PC-9 (cell line): ENCODE measurements at regions not wholly inside any gene's neighbourhood (a gene's known extent, or its start where the extent isn't known, plus 50 kb on each side); places are given as distances from the start of the nearest gene placed in this dataset.
A peak's percentile ranks its signal among the peaks of the same experiment; 100 is the strongest.

Experiments
- BruUV-seq: library from RNA; stranded (reverse); fragments of 400-500 nt; replicated peaks from 2 replicates; lab custom pipeline; 2021; lab: Mats Ljungman, UMichigan
- CTCF ChIA-PET: fragments of 300-600 bp; sonication (Branson Sonifier 250); formaldehyde crosslinking; loops from one replicate; lab custom pipeline; 2022; ENCODE audit warnings: antibody characterized with exemption; lab: Charles Lee
- POLR2A ChIA-PET: fragments of 300-600 bp; sonication (Branson Sonifier 250); formaldehyde crosslinking; loops from one replicate; lab custom pipeline; 2022; ENCODE audit warnings: antibody characterized with exemption; ENCODE audit not compliant: unreplicated experiment; lab: Charles Lee
- DNase-seq, 2 experiments: peaks; one replicate each; pipeline versions ENCODE4 v3.0.0 to v3.0.0-alpha.2; 2015 to 2022; ENCODE audit warnings: mixed read lengths in 1 of 2
- H2AFZ ChIP-seq: fragments of 200-600 bp; sonication (generic); 2 replicates; pipeline ENCODE4 v1.8.1; 2017; ENCODE audit warnings: antibody characterized with exemption
- H3F3A ChIP-seq: fragments of 200-600 bp; sonication (generic); 2 replicates; pipeline ENCODE4 v1.8.1; 2017; ENCODE audit warnings: antibody characterized with exemption, mild to moderate bottlenecking, low read depth; ENCODE audit not compliant: insufficient read depth
- H3K27ac ChIP-seq: fragments of 200-600 bp; sonication (generic); 2 replicates; pipeline ENCODE4 v1.6.1; 2016; ENCODE audit warnings: mixed run types
- H3K27me3 ChIP-seq: fragments of 200-600 bp; sonication (generic); 2 replicates; pipeline ENCODE4 v1.6.1; 2016; ENCODE audit warnings: low read depth, mixed run types; ENCODE audit not compliant: insufficient read depth
- H3K36me3 ChIP-seq: fragments of 200-600 bp; sonication (generic); 2 replicates; pipeline ENCODE4 v1.6.1; 2016; ENCODE audit warnings: low read depth, mixed run types
- H3K4me1 ChIP-seq: fragments of 200-600 bp; sonication (generic); replicated peaks from 2 replicates; pipeline ENCODE4 v1.6.1; 2016; ENCODE audit warnings: mixed run types; ENCODE audit not compliant: insufficient read depth
- H3K4me2 ChIP-seq: fragments of 200-600 bp; sonication (generic); 2 replicates; pipeline ENCODE4 v1.6.1; 2017; ENCODE audit warnings: mixed run types
- H3K4me3 ChIP-seq: fragments of 200-600 bp; sonication (generic); 2 replicates; pipeline ENCODE4 v1.6.1; 2016; ENCODE audit warnings: mixed run types
- H3K79me2 ChIP-seq: fragments of 200-600 bp; sonication (generic); 2 replicates; pipeline ENCODE4 v1.6.1; 2017; ENCODE audit warnings: low read depth, mixed run types
- H3K9me2 ChIP-seq: fragments of 200-600 bp; sonication (generic); 2 replicates; pipeline ENCODE4 v1.8.1; 2017; ENCODE audit warnings: mild to moderate bottlenecking; ENCODE audit not compliant: insufficient read depth
- H3K9me3 ChIP-seq: fragments of 200-600 bp; sonication (generic); 2 replicates; pipeline ENCODE4 v1.8.1; 2016; ENCODE audit warnings: low read depth; ENCODE audit not compliant: insufficient read depth
- H4K20me1 ChIP-seq: fragments of 200-600 bp; sonication (generic); 2 replicates; pipeline ENCODE4 v1.8.1; 2017; ENCODE audit not compliant: insufficient read depth
- EZH2 ChIP-seq: fragments of 200-600 bp; sonication (generic); IDR thresholded peaks from 2 replicates; pipeline ENCODE4 v1.8.0; 2017; ENCODE audit warnings: antibody characterized with exemption, low read depth
- intact Hi-C: fragments of 100-400 bp; cut with micrococcal nuclease; formaldehyde crosslinking; loops from one replicate; pipeline ENCODE4 v1.10.0; 2022; ENCODE audit not compliant: unreplicated experiment
- TF ChIP-seq, protein P1 (sequence below): fragments of 200-600 bp; sonication (generic); conservative IDR thresholded peaks from 2 replicates; pipeline ENCODE4 v1.6.1; 2017; ENCODE audit warnings: mixed run types, antibody characterized with exemption, mild to moderate bottlenecking, moderate library complexity

DNA sequence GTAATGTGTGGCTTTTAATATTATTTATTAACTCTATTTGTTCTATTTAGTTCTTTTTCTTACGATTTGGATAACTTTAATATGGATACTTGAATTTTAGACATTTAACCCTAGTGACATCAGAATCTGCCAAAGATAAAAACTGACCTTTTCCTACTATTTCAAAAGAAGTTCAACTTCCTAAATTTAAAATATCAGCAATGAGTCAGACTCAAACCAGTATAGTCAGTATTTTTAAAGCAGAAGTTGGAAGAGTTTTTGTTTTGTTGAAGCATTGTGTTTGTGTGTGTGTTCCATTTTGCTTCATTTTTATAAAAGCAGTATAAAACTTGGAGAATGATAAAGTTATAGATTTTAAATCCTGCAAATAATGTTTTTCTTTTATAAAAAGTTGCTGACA, 251.8 kb upstream of the RASA1 start:
- no peak overlapping the region for H2AFZ ChIP-seq
- no peaks in the 10 kb centered on the region for H3K36me3 ChIP-seq
- H3K9me3 ChIP-seq: no peaks in the 10 kb centered on the region
- no peaks in the 10 kb centered on the region for H4K20me1 ChIP-seq
- no peak overlapping the region for H3K27ac ChIP-seq
- intact Hi-C loops: loop anchor here (5.0 kb wide), 1 partner anchor 396 kb away; the partner anchor contains the start of gene CCNH
- no peak for DNase-seq
- H3K79me2 ChIP-seq: no peaks in the 10 kb centered on the region
- H3K4me2 ChIP-seq: no peak overlapping the region
- CTCF ChIA-PET: interaction anchor here (1.1 kb wide), 1 partner anchor 384 kb away, joined by 4 read pairs; no protein-coding TSS in a partner anchor
- no TSS peak for BruUV-seq
- no peaks in the 10 kb centered on the region for H3K9me2 ChIP-seq
- TF ChIP-seq, protein P1, sequence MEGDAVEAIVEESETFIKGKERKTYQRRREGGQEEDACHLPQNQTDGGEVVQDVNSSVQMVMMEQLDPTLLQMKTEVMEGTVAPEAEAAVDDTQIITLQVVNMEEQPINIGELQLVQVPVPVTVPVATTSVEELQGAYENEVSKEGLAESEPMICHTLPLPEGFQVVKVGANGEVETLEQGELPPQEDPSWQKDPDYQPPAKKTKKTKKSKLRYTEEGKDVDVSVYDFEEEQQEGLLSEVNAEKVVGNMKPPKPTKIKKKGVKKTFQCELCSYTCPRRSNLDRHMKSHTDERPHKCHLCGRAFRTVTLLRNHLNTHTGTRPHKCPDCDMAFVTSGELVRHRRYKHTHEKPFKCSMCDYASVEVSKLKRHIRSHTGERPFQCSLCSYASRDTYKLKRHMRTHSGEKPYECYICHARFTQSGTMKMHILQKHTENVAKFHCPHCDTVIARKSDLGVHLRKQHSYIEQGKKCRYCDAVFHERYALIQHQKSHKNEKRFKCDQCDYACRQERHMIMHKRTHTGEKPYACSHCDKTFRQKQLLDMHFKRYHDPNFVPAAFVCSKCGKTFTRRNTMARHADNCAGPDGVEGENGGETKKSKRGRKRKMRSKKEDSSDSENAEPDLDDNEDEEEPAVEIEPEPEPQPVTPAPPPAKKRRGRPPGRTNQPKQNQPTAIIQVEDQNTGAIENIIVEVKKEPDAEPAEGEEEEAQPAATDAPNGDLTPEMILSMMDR: no peak
- no peak for TF ChIP-seq EZH2
- no peak overlapping the region for H3K4me3 ChIP-seq
- H3K27me3 ChIP-seq: no peaks in the 10 kb centered on the region
- H3K4me1 ChIP-seq: peaks cover 23% of the 10 kb centered on the region
- POLR2A ChIA-PET: no interaction called here
- H3F3A ChIP-seq: no peaks in the 10 kb centered on the region; the same call in 1 of the 2 replicates

DNA sequence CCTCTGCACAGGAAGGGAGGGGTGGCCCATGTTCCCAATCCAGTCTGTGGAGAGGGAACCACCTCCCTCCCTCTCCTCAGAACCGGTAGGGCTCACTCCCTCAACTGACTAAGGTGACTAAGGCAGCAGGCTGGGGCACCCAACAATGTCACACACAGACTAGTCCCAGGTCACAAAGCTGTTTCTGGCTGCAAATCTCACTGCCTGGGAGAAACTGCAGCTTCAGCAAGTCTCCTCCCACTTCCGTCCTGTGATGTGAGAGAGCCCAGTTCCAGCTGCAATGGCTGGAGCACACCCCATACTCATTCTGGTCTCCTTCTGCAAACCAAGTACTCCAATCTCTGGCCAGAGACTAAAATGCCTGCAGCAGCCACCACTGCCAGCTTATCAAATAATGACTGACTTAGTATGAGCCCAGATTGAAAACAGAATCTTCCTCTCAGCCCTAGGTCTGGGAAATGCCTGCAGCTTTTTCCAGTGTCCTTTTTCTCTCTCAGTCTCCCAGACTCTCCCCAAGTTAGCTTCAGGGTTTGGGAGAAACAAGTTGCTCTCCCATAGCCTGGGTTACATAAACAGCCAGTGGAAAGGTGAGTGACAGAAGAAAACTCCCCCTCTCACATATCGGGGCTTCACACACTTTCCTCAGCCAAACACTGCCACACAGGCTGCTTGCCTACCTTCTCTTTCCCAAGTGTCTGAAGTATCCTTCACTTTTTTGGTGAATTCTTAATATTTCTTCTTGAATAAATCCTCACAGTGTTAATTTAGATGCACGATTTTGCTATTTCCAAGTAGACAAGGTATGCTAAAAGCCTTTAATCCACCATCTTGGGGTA, 247.4 kb upstream of the RASA1 start:
- Histone ChIP-seq H3K4me2 (peak overlapping the region; percentile 47), H3K27me3 (no peaks in the 10 kb centered on the region), H2AFZ (0 out of 2 replicates have a peak overlapping the region, but pooled peaks have one; percentile 15), H3K9me2 (no peaks in the 10 kb centered on the region), H3K36me3 (no peaks in the 10 kb centered on the region), H3K79me2 (no peaks in the 10 kb centered on the region), H3K9me3 (no peaks in the 10 kb centered on the region), H3K4me3 (no peak overlapping the region), H3K27ac (no peak overlapping the region), H3F3A (no peaks in the 10 kb centered on the region), H3K4me1 (peaks cover 23% of the 10 kb centered on the region), H4K20me1 (no peaks in the 10 kb centered on the region)
- no peak for TF ChIP-seq EZH2
- TF ChIP-seq, protein P1: no peak
- peak; percentile 49 to 75 for DNase-seq
- no TSS peak for BruUV-seq
- CTCF ChIA-PET: no interaction called here
- intact Hi-C loops: loop anchor here (1.0 to 5.0 kb wide), 2 partner anchors 47 to 247 kb away; partner anchors contain the start of gene RASA1
- POLR2A ChIA-PET: interaction anchor here (0.6 to 0.8 kb wide), 2 partner anchors 393 to 402 kb away, joined by 3 to 9 read pairs; no protein-coding TSS in a partner anchor

DNA sequence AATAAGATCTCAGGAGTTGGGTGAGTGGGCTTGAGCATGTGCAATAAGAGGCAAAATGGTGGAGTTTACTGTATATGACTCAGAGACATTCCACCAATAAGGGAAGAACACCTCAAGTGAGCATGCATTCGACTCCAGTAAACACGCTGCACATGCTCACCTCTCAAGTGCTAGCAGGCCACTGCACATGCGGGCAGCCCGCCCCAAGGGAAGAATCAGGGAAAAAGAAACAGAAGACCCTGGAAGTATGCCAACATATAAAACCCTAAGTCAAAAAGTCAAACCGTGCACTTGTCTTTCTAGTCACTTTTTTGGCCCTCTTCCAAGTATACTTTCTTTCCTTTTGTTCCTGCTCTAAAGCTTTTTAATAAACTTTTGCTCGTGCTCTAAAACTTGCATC, 245.3 kb upstream of the RASA1 start:
- Histone ChIP-seq H3K4me2 (no peak overlapping the region), H3K4me1 (peaks cover 14% of the 10 kb centered on the region), H3K4me3 (no peak overlapping the region), H2AFZ (no peak overlapping the region), H3F3A (no peaks in the 10 kb centered on the region), H4K20me1 (no peaks in the 10 kb centered on the region), H3K79me2 (no peaks in the 10 kb centered on the region), H3K9me2 (no peaks in the 10 kb centered on the region), H3K36me3 (no peaks in the 10 kb centered on the region), H3K27ac (no peak overlapping the region), H3K27me3 (no peaks in the 10 kb centered on the region), H3K9me3 (no peaks in the 10 kb centered on the region)
- TF ChIP-seq, protein P1: no peak
- TF ChIP-seq EZH2: no peak
- no peak for DNase-seq
- BruUV-seq: no TSS peak
- ChIA-PET CTCF (no interaction called here), POLR2A (no interaction called here)
- intact Hi-C loops: loop anchor here (5.0 kb wide), 1 partner anchor 45 kb away; no protein-coding TSS in a partner anchor
